ENCODE measurements at regions not wholly inside any gene's neighbourhood (a gene's known extent, or its start where the extent isn't known, plus 50 kb on each side); places are given as distances from the start of the nearest gene placed in this dataset.

- TF ChIP-seq CTCF (conservative IDR thresholded peaks at IDR 0.05 in 1 of 2, IDR thresholded peaks at IDR 0.05 in 1 of 2; ENCODE audit: low read depth in 1 of 2, low read length in 2 of 2) (no peak), EZH2 (IDR thresholded peaks at IDR 0.05; ENCODE audit: low read length, missing control alignments) (no peak)
Measured at GRCh38 chr5:15304914-15305834, 194.8 kb upstream of the FBXL7 start.
